ENCODE measurements at regions not wholly inside any gene's neighbourhood (a gene's known extent, or its start where the extent isn't known, plus 50 kb on each side); places are given as distances from the start of the nearest gene placed in this dataset.

GRCh38 chr12:126741536-126742240 lies 1525.3 kb upstream of the TMEM132C start:
- TF ChIP-seq CTCF (IDR thresholded peaks at IDR 0.05; ENCODE audit: poor library complexity, severe bottlenecking) = no peak
- no peaks in the 10 kb centered on the region for H3K27me3 ChIP-seq (ENCODE audit: insufficient read depth, poor library complexity, severe bottlenecking)
- no peaks in the 10 kb centered on the region for H3K4me1 ChIP-seq (ENCODE audit: insufficient read depth, poor library complexity, severe bottlenecking)
- H3K27ac ChIP-seq (ENCODE audit: poor library complexity, severe bottlenecking) = no peak overlapping the region
- H3K36me3 ChIP-seq (ENCODE audit: low read depth) = no peaks in the 10 kb centered on the region
- DNase-seq (ENCODE audit: low spot score) (no peak), ATAC-seq (ENCODE audit: low read depth) (no peak)
- H3K4me3 ChIP-seq (ENCODE audit: severe bottlenecking) = no peak overlapping the region
- H3K9me3 ChIP-seq (ENCODE audit: severe bottlenecking) = no peaks in the 10 kb centered on the region

GRCh38 chr12:126742241-126742641 lies 1524.7 kb upstream of the TMEM132C start:
- ATAC-seq (ENCODE audit: low read depth) = no peak
- no peak for DNase-seq (ENCODE audit: low spot score)
- H3K27ac ChIP-seq (ENCODE audit: poor library complexity, severe bottlenecking) = no peak overlapping the region
- H3K4me3 ChIP-seq (ENCODE audit: severe bottlenecking) = no peak overlapping the region
- H3K36me3 ChIP-seq (ENCODE audit: low read depth) = no peaks in the 10 kb centered on the region
- no peak for TF ChIP-seq CTCF (IDR thresholded peaks at IDR 0.05; ENCODE audit: poor library complexity, severe bottlenecking)
- no peaks in the 10 kb centered on the region for H3K27me3 ChIP-seq (ENCODE audit: insufficient read depth, poor library complexity, severe bottlenecking)
- no peaks in the 10 kb centered on the region for H3K9me3 ChIP-seq (ENCODE audit: severe bottlenecking)
- no peaks in the 10 kb centered on the region for H3K4me1 ChIP-seq (ENCODE audit: insufficient read depth, poor library complexity, severe bottlenecking)

GRCh38 chr12:126747530-126748149 lies 1519.3 kb upstream of the TMEM132C start:
- peak; percentile 35; the same call in 1 of the 3 replicates for ATAC-seq (ENCODE audit: low read depth)

GRCh38 chr12:126752021-126752420 lies 1514.9 kb upstream of the TMEM132C start:
- Histone ChIP-seq H3K27me3 (ENCODE audit: insufficient read depth, poor library complexity, severe bottlenecking) (no peaks in the 10 kb centered on the region), H3K9me3 (ENCODE audit: severe bottlenecking) (no peaks in the 10 kb centered on the region), H3K36me3 (ENCODE audit: low read depth) (no peaks in the 10 kb centered on the region), H3K4me3 (ENCODE audit: severe bottlenecking) (no peak overlapping the region), H3K4me1 (ENCODE audit: insufficient read depth, poor library complexity, severe bottlenecking) (no peaks in the 10 kb centered on the region), H3K27ac (ENCODE audit: poor library complexity, severe bottlenecking) (no peak overlapping the region)
- no peak for DNase-seq (ENCODE audit: low spot score)
- no peak for ATAC-seq (ENCODE audit: low read depth)
- TF ChIP-seq CTCF (IDR thresholded peaks at IDR 0.05; ENCODE audit: poor library complexity, severe bottlenecking) = no peak

More at GRCh38 chr12:126747530-126748149, 1519.3 kb upstream of the TMEM132C start:
- H3K27ac ChIP-seq (ENCODE audit: poor library complexity, severe bottlenecking) = no peak overlapping the region
- no peaks in the 10 kb centered on the region for H3K4me1 ChIP-seq (ENCODE audit: insufficient read depth, poor library complexity, severe bottlenecking)
- H3K4me3 ChIP-seq (ENCODE audit: severe bottlenecking) = no peak overlapping the region
- peak; percentile 82 for TF ChIP-seq CTCF (IDR thresholded peaks at IDR 0.05; ENCODE audit: poor library complexity, severe bottlenecking)
- no peak for DNase-seq (ENCODE audit: low spot score)
- no peaks in the 10 kb centered on the region for H3K27me3 ChIP-seq (ENCODE audit: insufficient read depth, poor library complexity, severe bottlenecking)
- H3K9me3 ChIP-seq (ENCODE audit: severe bottlenecking) = no peaks in the 10 kb centered on the region
- no peaks in the 10 kb centered on the region for H3K36me3 ChIP-seq (ENCODE audit: low read depth)

- ATAC-seq (ENCODE audit: low read depth) (no peak), DNase-seq (ENCODE audit: low spot score) (no peak)
- H3K27ac ChIP-seq (ENCODE audit: poor library complexity, severe bottlenecking) = no peak overlapping the region
- H3K36me3 ChIP-seq (ENCODE audit: low read depth) = no peaks in the 10 kb centered on the region
- no peak overlapping the region for H3K4me3 ChIP-seq (ENCODE audit: severe bottlenecking)
- H3K27me3 ChIP-seq (ENCODE audit: insufficient read depth, poor library complexity, severe bottlenecking) = no peaks in the 10 kb centered on the region
- H3K9me3 ChIP-seq (ENCODE audit: severe bottlenecking) = no peaks in the 10 kb centered on the region
- no peaks in the 10 kb centered on the region for H3K4me1 ChIP-seq (ENCODE audit: insufficient read depth, poor library complexity, severe bottlenecking)
- TF ChIP-seq CTCF (IDR thresholded peaks at IDR 0.05; ENCODE audit: poor library complexity, severe bottlenecking) = no peak
These were observed 1509.6 kb upstream of the TMEM132C start for GRCh38 chr12:126757326-126757725.
